ENCODE measurements at regions not wholly inside any gene's neighbourhood (a gene's known extent, or its start where the extent isn't known, plus 50 kb on each side); places are given as distances from the start of the nearest gene placed in this dataset.

- DNase-seq, result peak; percentile 69
Measured at GRCh38 chr4:138851391-138852335, 163.9 kb upstream of the NOCT start.

DNA sequence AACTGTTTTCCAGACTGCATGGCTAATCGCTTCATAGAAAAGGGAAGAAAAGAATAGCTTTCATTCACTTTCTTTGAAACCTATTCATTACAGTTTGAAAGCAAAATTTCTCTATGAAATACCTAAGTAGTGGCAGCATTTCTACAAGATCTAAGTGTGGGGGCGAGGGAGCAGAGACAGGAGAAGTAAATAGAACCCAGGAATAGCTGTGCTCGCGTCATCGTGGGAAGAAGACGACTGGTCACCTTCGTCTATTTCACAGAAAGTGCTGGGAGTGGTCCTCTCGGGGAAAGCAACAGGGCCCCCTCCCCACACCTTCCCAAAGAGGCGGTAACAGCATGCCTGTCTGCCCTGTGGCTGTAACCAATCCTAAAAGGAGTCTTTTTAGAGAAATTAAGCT, 169.9 kb upstream of the NOCT start:
- no peak for DNase-seq

GRCh38 chr4:138845054-138845453, 170.5 kb upstream of the NOCT start:
- no peak for DNase-seq

GRCh38 chr4:138843616-138844015, 172.0 kb upstream of the NOCT start:
- DNase-seq, result no peak

- no peak for DNase-seq
Measured at GRCh38 chr4:138841343-138841742, 174.2 kb upstream of the NOCT start.

DNA sequence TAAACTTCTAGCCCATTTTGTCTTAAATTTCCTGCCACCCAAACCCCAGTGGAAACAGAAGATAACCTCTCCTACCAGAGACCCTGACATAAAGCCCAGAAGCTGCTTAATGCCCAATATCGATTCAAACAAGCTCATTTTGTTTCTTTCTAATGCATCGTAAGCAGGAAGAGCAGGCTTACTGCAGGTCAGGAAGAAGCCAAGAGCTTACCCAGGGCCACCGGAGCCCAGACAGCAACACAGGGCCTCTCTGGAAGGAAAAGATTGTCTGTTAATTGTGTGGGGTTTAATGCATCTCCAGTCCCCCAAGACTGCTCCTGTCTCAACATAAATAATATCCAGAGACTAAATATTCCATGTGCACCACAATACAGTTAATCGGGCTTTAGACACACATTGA, 177.3 kb upstream of the NOCT start:
- no peak for DNase-seq

- DNase-seq, result peak; percentile 92
Measured at GRCh38 chr4:138835832-138836533, 179.6 kb upstream of the NOCT start.

- no peak for DNase-seq
Measured at GRCh38 chr4:138833974-138834373, 181.6 kb upstream of the NOCT start.

GRCh38 chr4:138832563-138832962, 183.0 kb upstream of the NOCT start:
- no peak for DNase-seq

DNA sequence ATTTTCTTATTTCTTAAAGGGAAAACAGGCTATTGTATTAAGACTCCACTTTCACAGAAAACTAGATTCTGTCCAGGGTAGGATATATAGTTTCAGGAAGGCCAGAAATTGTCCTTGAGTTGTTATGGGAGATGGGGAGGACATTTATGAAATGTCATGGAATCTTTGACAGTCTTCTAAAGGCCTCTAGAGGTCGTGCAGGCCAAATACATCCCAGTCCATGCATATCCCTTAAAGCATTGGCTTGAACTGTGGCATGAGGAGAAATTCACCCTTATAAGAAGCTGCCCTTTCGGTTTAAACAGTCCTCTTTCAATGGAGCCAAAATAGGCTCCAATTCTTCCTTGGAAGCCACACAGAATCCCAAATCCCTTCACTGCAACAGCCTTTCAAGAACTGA, 183.6 kb upstream of the NOCT start:
- no peak for DNase-seq

DNA sequence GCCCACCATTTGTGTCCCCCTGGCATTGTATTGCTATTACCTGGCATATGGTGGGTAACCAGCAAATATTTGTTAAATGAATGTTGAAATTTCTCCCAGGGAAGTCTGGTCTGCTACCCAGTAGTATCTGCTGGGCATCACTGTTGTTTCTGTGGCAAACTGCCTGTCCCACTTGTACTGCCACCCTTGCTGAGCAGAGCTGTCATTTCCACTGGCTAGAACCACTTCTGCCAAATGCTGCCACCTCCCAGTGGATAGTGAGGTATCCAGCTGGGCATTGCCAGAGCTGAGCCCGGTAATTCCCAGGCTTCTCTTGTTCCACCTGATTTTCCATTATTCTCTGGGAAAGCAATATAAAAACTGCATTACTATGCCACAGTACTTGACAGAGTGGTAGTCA, 186.7 kb upstream of the NOCT start:
- no peak for DNase-seq

GRCh38 chr4:138826754-138827153, 188.8 kb upstream of the NOCT start:
- DNase-seq, result no peak

DNA sequence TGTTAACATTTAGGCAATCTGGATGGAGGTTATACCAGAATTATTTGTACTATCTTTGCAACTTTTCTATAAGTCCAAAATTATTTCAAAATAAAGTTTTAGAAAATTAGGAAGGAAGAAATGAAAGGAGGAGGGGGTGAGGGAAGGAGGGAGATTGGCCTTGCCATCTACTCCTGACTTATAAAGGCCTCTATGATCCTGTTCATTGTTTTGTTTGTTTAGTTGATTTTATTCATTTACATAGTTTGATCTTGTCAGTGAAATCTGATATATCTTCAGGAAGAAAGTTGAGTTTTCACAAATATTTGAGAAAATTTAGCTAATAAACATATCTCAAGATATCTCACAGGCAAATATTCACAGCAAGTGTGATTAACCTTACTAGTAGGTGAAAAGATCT, 189.3 kb upstream of the NOCT start:
- DNase-seq, result no peak

DNA sequence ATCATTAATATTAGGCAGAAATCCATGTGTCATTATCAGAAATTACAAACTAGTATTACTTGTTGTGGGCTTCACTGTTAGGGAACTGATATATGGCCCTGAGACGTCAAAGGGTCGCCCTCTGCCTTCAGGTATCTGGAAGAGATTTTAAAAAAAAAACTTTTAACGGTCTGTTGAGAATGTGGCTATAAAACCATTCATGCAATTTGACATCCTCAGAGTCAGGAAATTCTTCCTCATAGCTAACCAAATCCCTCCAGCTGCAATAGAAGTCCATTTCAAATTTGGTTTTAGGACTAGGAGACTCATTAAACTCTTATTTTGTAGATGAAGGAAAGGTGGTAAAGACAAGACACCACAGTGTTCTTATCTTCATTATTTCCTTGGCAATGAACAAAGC, 194.2 kb upstream of the NOCT start:
- DNase-seq, result no peak

- no peak for DNase-seq
Measured at GRCh38 chr4:138816875-138817274, 198.7 kb upstream of the NOCT start.

DNA sequence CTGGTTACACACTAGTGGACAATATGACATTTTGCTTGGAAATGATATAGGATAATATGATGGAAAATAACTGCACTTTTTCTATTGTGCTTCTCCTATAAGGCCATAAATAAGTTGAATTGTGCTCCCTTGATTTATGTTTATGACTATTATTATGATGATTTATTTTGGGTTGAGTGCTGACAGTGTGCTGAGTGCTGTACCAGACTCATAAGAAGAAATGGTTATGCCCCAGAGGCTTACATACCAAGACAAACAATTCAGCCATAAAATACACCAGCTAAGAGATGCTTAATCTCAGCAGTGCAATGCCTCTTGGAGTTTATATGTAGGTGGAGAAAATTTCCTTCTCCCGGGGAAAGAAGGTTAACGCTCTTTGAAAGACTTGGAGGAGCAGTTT, 199.8 kb upstream of the NOCT start:
- DNase-seq, result no peak

GRCh38 chr4:138805736-138806135, 209.8 kb upstream of the NOCT start:
- DNase-seq, result no peak

DNA sequence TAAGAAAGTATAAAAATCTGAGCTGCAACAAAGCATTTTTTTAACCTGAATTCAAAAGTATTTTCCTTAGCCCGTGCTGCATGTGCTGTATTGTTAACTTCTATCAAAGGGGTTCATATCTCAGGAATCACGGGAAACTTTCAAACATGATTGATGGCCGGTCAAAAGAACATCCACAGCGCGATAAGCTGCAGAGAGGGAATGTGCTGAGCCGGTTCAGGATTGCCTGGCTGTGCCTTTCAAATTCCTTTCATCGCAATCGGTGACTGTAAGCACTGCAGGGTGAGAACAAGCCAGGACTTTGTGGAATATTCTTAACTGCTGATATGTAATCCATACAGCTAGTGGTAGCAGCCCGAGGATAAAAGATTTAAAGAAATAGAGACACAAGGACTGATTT, 210.9 kb upstream of the NOCT start:
- no peak for DNase-seq

DNA sequence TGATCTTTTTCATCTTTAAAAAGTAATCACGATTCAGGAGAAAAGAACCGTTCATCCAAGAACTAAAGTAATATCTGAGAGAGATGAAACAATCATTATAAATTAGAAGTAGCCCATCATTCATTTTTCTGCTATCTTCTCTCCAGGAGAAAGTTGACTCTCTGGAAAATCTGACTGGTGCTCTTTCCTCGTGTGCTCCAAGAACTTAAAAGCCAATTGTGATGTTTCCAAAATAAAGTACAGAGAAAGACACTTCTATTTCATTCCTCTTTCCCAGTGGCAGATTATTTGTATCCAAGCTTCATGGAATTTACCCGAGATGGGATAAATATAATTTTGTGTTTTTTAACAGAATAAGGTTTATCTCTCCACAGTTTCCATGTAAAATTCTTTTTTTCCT, 212.5 kb upstream of the NOCT start:
- DNase-seq, result no peak

DNA sequence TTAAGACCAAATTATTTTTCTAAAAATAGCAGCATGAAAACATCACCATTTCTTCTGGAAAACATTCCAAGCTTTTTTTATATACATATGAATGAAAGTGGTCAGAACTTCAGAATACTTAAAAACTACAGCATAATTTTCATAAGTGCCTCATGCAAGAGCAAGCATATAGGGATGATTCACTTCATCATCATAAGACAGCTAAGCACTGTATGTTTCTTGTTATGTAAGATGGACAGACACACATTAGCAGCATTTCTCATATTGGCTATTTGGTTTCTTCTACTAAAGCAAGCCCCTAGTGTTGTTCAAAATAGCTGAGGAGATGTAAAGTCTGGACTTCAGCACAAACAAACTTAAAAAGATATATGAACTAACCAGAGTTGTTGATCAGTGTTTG, 213.1 kb upstream of the NOCT start:
- DNase-seq, result no peak

DNA sequence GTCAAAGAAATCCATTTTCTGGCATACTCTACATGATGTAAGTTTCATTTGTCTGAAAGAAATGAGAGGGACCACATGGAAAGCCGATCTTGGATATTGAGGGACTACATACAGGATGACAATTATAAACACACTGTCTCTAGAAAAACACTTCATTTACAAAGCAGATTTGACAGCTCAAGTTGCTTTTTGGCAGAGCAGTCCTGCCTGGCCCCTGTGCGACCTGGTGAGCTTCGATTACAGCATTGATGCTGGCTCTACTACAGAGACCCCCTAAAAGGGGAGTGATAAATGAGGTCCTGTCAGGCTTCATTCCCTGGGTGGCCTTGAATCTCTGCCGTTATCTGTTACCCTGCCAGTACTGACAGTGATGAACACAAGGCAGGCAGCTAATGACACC, 215.2 kb upstream of the NOCT start:
- DNase-seq, result no peak

DNA sequence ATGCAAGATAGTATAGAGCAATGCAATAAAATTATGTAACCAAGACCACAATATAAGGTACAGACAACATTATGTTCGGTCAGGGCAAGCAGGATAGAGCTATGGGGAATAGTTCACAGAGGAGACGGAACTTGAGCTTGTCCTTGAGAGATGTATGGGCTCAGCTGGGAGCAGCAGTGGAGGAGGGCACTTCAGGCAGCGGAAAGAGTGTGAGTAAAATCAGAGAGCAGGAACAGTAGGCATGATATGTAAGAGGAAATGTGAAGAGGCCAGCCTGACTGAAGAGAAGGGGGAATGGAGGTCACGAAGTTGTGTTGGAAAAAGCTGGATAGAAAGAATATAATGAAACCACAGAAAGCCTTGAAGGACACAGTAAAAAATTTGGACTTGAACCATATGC, 217.2 kb upstream of the NOCT start:
- no peak for DNase-seq

DNA sequence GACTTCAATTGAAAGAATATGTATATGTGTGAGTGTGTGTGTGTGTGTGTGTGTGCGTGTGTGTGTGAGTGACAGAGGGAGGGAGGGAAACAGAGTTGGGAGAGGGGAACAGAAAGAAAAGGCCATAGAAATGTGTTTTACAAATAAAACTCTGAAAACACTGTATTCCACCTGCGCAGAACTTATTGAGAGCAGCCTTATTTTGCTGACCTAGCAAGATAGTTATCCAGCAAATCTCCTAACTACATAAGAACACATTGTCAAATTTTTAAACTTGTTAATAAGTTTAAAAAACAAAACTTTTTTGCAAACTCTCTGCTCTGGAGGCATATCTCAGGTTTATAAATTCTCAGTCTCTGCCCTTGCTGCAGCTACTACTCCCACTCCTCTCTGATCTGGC, 217.9 kb upstream of the NOCT start:
- DNase-seq, result no peak

DNA sequence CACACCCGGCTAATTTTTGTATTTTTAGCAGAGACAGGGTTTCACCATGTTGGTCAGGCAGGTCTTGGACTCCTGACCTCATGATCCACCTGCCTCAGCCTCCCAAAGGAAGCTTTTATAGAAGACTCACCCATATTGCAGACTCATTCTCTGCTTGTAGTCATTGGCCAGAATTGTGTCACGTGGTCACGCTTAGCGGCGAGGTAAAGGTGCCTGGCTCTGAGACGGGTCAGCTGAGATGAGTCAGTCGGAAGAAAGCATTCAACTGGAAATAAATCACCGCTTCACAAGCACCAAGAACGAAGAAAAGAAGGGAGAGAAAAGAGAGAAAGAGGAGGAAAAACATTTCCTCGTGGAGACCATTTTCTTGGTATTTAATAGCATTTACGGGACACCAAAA, 218.8 kb upstream of the NOCT start:
- DNase-seq, result no peak

Measured in NCI-H1105 treated with DMSO at 0.1 percent for 48 hours (cell line).